NCI-H2029 (cell line): ENCODE measurements at regions not wholly inside any gene's neighbourhood (a gene's known extent, or its start where the extent isn't known, plus 50 kb on each side); places are given as distances from the start of the nearest gene placed in this dataset.

Experiments
- DNase-seq: peaks from one replicate; lab custom pipeline; 2025; lab: John Stamatoyannopoulos, UW

- DNase-seq, result no peak
Measured at GRCh38 chr1:221912230-221912629, 170.3 kb upstream of the DUSP10 start.

- DNase-seq, result no peak
Measured at GRCh38 chr1:221911714-221912113, 169.8 kb upstream of the DUSP10 start.

DNA sequence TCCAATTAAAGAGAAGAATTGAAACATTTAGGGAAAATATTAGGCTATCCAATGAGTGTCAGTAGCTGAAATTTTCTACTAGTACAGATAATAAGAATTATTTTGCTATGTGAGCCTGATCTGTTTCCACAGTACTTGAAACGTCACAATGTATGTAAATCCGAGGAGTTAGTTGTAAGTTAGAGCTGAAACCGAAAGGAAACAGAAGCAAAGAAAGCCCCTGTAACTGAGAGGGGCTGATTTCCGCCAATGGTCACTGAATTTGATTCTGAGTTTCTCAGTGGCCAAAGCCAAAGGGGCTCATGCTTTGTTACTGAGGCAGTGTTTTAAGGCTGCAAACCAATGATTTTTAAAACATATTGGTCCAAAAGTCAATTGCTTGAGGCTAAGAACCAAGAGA lies 168.3 kb upstream of the DUSP10 start:
- DNase-seq, result no peak

DNA sequence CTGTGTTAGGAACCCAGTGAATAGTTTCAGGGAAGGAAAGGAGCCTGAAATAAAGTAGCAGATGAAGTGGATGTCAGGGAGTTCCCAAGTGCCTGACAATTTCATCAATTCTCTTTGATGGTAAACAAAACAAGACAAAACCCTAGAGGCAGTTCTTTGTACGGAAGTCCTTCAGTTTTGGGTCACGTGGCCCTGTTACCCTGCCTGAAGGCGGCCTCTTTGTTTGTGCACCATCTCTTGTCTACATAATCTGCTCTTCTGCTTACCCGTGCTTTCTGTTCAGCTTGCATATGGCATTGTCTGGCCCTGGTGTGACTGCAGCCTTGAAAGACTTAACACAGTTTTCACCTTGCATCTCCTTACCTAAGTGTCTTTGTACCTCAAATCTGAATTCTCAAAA lies 166.7 kb upstream of the DUSP10 start:
- peak; percentile 29 for DNase-seq

DNA sequence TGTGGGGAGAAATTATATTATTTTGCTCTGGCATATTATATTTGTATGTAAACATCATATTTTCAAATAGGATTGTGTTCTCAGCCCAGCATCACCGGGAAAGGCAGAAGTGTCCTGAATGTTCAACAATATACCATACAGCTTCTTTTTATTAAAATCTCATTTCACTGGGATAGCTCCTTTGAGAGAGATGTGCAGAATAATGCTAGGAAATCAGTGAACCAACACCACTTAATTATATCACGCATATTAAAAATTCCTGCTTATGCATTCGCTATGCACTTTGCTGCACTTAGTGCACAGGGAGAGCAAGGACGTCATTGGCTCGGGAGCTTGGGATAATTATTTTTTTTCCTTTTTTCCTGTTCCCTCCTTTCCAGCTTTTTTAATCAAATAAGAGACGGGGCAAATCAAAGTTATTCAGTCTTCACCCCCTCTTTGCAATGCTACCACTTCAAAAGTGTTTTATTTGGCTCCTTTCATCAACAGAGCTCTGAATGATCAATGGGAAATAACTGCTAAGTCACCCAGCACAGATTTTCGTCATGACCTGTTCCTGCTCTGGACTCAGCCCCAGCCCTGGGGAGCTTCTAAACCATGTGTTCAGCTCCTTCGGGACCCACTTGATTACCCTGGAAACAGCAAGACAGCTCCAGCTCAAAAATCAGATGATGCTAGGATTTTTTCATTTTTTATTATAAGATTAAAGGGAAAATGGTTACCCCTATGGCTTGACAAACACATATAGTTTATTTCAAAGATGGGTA lies 165.5 kb upstream of the DUSP10 start:
- no peak for DNase-seq

DNA sequence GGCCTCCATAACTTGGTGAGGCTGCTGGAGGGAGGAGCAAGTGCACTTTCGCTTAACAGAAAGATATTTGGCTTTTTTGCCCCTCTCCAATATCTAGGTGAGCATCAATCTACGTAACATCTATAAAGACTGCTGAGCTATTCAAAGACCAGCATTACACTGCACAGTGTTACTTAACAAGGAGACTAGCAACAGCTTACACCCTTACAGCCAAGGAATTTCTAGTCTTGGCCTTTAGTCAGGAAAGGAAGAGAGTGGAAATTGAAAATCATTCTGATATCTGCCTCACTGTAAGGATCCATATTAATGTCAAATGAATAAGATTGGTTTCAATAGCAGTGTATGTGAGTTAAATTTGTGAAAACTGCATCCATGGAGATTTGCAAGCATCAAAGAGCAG lies 163.9 kb upstream of the DUSP10 start:
- no peak for DNase-seq

DNA sequence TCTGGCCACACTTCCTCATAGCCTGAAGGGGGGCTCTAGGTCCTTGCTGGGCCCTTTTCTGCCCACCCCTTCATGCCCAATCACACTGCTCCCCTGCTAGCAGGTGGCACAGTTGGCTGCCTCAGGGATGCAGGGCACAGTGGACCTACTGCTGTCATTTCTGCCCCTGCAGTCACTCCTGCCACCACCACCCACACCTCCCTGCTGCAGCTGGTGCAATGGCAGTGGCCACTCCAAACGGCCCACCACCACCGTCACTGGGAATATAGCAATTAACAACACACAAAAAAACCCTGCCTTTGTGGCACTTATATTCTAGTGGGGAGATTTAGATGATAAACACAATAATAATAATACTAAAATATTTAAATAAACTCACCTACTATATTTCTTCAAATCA lies 162.4 kb upstream of the DUSP10 start:
- DNase-seq, result no peak

GRCh38 chr1:221903594-221903993 lies 161.7 kb upstream of the DUSP10 start:
- no peak for DNase-seq

- no peak for DNase-seq
Measured at GRCh38 chr1:221902961-221903360, 161.1 kb upstream of the DUSP10 start.

- DNase-seq, result no peak
Measured at GRCh38 chr1:221900678-221901077, 158.8 kb upstream of the DUSP10 start.

GRCh38 chr1:221897321-221897721 lies 155.4 kb upstream of the DUSP10 start:
- DNase-seq, result no peak

GRCh38 chr1:221892301-221892830 lies 150.5 kb upstream of the DUSP10 start:
- DNase-seq, result no peak

GRCh38 chr1:221891708-221892107 lies 149.8 kb upstream of the DUSP10 start:
- no peak for DNase-seq

GRCh38 chr1:221888801-221889200 lies 146.9 kb upstream of the DUSP10 start:
- no peak for DNase-seq

DNA sequence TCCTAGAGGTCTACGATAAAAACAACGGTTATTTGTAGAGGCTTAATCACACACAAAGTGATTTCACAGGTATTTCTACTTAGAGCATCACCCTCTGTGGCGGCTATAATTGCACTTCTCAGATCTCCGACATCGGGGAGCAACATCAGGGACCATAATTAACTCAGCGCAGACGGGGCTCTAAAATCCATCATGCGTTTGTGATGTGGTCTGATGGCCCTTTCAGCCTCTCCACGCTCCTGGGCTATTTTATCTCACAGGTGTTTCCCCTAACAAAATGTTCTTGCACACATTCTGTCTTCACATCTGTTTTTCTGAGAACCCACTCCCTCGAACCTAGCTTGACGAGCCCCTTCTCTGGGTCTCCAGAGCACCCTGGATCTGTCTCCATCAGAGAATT lies 146.3 kb upstream of the DUSP10 start:
- DNase-seq, result no peak

- DNase-seq, result no peak
Measured at GRCh38 chr1:221887758-221888157, 145.9 kb upstream of the DUSP10 start.

DNA sequence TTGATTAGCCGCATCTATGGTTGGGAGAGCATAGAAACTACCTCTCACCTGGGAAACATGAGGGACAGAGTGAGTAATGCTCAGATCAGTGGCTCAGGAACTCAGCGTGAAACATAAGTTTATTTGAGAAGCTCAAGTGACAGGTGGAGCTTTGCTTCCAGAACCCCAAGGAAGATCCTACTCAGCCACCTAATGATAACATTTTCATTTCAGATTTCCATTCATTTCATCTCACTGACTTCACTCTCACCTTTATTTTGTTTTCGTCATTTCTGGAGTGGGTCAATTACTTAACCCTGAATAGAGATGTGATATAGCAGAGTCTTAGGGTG lies 145.5 kb upstream of the DUSP10 start:
- no peak for DNase-seq

DNA sequence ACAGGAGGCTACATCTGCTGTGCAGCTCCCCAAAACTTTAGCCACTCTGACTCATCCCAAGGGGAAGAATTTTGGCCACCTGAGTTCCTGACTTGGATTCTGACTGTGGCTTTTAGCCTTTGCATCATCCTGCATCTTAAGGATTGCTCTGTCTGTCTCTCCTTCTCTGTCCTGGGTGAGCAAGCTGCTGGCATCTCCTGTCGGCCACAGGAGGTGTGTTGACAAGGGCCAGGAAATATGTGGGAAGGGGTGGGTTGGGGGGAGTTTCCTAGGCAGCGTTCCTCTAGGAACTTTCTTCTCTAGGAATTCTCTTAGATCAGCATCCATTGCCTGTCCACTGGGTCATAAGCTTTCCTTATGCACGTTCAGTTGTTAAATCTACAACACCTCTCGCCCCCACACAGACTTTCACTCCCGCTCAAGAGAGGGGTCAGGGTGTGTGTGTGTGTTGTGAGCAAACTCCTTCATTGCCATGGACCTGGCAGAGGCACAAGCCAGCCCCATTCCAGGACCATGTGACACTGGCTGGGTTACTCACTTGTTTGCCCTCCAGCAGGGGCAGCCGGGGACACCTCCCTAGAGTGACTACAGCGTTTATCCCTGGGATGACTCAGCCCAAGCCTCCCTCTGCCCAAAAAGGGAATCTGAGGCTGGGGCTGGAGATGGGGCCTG lies 145.0 kb upstream of the DUSP10 start:
- DNase-seq, result peak; percentile 23

- no peak for DNase-seq
Measured at GRCh38 chr1:221886311-221886710, 144.4 kb upstream of the DUSP10 start.

GRCh38 chr1:221884821-221885220 lies 142.9 kb upstream of the DUSP10 start:
- no peak for DNase-seq

- DNase-seq, result no peak
Measured at GRCh38 chr1:221881805-221882581, 140.1 kb upstream of the DUSP10 start.

DNA sequence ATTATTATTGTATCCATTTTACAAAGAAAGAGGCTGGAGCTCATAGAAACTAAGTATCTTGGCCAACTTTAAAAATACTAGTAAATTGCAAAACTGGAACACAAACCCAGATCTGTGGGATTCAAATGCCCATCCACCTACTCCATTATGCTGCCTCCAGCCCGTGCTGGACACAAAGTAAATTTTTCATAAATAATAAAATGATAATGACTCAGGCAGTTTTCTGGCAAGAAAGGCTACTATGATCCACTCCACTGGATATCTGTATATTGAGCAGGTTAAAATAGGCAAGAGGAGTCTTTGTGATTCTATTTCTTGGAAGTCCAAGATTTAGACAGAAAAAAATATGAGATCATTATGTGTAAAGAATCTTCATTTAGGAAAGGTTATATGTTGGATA lies 138.3 kb upstream of the DUSP10 start:
- DNase-seq, result no peak

DNA sequence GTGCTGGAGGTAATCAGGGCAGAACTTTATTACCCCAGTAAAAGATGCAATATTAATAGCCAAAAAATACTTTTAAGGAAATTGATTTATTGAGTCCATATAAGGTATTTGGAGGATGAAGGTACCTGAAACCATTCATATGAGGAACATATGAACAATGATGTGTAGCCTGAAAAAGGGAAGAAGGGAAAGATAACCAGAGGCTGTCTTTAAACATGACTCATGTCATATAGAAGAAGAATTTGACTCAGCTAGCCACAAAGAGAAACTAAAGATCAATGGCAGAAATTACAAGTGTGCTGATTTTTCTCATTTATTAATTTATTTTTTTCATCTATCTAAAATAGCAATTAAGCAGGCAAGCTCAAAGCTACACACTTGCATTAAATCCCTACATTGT lies 136.2 kb upstream of the DUSP10 start:
- DNase-seq, result no peak
